Left lobe of liver (tissue), 2 donors: ENCODE measurements at regions not wholly inside any gene's neighbourhood (a gene's known extent, or its start where the extent isn't known, plus 50 kb on each side); places are given as distances from the start of the nearest gene placed in this dataset.

Source experiments
- ATAC-seq: fragments of 200-7000 bp; cut with Tn5 transposase; one replicate; pipeline ENCODE4 v1.9.1; 2020; ENCODE audit warnings: mild to moderate bottlenecking, moderate library complexity
- DNase-seq: peaks from one replicate; pipeline ENCODE4 v3.0.0-alpha.2; 2020; ENCODE audit warnings: low spot score
- donor health status: DM: no; HTN: no; CAD: no; lungs with moderate emphysema.
- donor health status: DM: no; HTN: yes; CAD: no.

GRCh38 chr2:226234187-226234586 is 565.4 kb downstream of the IRS1 start:
- no peak for DNase-seq
- ATAC-seq, result no peak

- no peak for ATAC-seq
- no peak for DNase-seq
Observed at GRCh38 chr2:226233388-226233787, 566.2 kb downstream of the IRS1 start.

DNA sequence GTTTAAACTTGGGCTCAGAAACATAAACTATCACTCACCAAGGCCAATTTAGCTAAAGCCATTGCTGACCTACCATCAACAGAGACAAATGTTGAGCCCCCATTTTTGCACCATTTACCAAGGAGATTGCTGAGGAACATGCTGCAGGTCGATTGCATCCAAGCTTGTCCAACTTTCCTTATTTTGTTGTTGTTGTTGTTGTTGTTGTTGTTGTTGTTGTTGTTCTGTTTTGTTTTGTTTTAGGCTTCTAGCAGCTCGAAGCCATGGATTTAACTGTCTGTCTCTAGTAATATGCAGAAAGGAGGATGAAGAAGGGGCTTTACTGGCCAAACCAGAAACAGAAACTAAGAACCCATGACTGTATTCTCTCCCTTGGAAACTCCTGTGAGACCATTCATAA is 571.5 kb downstream of the IRS1 start:
- DNase-seq (no peak), ATAC-seq (no peak)

DNA sequence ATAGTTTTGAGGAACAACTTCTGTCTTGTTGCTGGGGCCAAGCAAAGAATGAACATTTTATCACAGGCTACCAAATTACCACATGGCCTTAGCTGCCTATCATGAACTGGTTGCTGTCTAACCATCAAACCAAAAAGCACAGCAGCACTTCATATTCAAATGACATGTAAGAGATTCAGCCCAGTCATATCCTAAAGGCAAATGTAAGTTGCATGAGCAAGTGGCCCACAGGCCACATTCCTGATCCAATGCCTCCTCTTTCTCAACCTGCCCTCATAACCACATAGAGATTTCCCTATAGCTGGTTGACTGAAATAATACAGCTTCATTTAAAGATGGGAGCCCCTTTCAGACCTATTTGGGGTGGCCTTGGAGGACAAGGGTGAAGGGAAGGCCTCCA is 572.3 kb downstream of the IRS1 start:
- no peak for DNase-seq
- no peak for ATAC-seq

DNA sequence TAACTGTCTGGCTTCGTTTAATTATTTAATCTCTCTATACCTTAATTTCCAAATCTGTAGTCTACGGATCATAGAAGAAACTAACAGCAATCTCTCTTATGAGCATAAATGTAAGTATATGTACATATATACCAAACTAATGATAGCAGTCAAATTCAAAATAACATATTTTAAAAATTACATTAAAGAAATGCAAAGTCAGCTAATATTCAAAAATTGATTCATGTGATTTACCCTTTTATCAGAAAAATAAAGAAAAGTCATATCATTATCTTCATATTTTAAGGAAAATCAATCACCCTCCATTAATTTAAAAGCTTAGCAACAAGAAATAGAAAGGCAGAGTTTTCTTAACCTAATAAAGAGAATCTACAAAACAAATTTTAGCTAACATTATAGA is 575.9 kb downstream of the IRS1 start:
- DNase-seq, result no peak
- no peak for ATAC-seq

GRCh38 chr2:226220511-226220910 is 579.1 kb downstream of the IRS1 start:
- ATAC-seq (no peak), DNase-seq (no peak)

- no peak for ATAC-seq
Observed at GRCh38 chr2:226217191-226217590, 582.4 kb downstream of the IRS1 start.

DNA sequence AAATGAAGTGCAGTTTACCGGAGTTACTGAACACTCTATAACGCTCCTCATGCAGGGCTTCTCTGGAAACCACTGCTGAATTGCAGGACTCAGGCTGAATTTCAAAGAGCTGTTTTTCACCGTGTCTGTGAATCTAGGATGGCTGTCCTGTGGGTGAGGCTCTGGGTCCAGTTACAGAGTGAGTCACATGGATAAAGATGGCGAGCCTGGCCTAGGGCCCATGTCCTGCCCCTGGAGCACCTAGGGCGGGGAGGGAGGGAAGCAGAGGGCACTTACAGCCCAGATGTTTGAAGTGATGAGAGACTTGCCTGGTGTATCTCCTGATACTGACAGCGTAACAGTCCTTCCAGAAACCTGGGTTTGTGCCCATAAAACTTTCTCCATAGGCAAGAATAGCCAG is 583.0 kb downstream of the IRS1 start:
- ATAC-seq, result no peak
- DNase-seq, result no peak

More at GRCh38 chr2:226217191-226217590, 582.4 kb downstream of the IRS1 start:
- DNase-seq, result no peak

- DNase-seq (peak; percentile 68), ATAC-seq (peak; percentile 99)
Observed at GRCh38 chr2:226215902-226216503, 583.6 kb downstream of the IRS1 start.

GRCh38 chr2:226213717-226214116 is 585.9 kb downstream of the IRS1 start:
- no peak for ATAC-seq
- DNase-seq, result no peak

GRCh38 chr2:226211439-226211838 is 588.2 kb downstream of the IRS1 start:
- DNase-seq, result no peak

GRCh38 chr2:226208726-226209125 is 590.9 kb downstream of the IRS1 start:
- no peak for ATAC-seq
- no peak for DNase-seq

More at GRCh38 chr2:226211439-226211838, 588.2 kb downstream of the IRS1 start:
- ATAC-seq, result no peak

GRCh38 chr2:226207671-226208070 is 591.9 kb downstream of the IRS1 start:
- ATAC-seq (no peak), DNase-seq (no peak)

GRCh38 chr2:226199555-226199954 is 600.1 kb downstream of the IRS1 start:
- ATAC-seq, result no peak

GRCh38 chr2:226198956-226199355 is 600.7 kb downstream of the IRS1 start:
- no peak for ATAC-seq
- no peak for DNase-seq

More at GRCh38 chr2:226199555-226199954, 600.1 kb downstream of the IRS1 start:
- DNase-seq, result no peak

GRCh38 chr2:226190479-226191252 is 609.0 kb downstream of the IRS1 start:
- ATAC-seq (no peak), DNase-seq (no peak)

GRCh38 chr2:226189061-226189460 is 610.6 kb downstream of the IRS1 start:
- ATAC-seq (no peak), DNase-seq (no peak)

GRCh38 chr2:226187616-226188015 is 612.0 kb downstream of the IRS1 start:
- DNase-seq (no peak), ATAC-seq (no peak)

- ATAC-seq, result no peak
Observed at GRCh38 chr2:226187156-226187555, 612.5 kb downstream of the IRS1 start.

DNA sequence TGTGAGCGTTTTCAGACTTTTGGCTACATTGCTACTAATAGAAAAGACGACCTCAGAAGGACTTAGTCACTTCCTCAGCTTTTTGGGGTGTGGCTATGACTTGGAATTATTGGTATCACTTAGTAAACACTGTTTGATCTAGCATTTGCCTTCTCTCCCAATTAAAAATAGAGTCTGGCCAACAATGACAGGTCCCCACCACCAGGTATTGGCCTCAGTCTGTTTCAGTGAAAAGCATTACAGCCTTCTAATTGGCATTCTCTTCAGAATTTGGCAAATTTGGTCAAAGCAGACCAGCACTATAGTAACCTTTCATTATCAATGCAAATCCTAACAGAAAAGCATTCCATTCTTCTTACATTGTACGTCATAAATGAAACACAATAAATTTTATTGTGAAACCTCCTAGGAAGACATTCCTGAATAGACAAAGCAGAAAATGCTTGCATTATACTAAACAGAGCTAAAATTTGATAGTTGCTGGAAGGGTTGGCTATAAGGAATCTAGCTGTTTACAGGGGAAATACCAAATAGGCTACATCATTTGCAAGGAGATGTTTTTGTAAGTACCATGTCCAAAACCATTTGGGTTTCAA is 613.9 kb downstream of the IRS1 start:
- DNase-seq (no peak), ATAC-seq (no peak)

More at GRCh38 chr2:226187156-226187555, 612.5 kb downstream of the IRS1 start:
- DNase-seq, result no peak

GRCh38 chr2:226184940-226185615 is 614.5 kb downstream of the IRS1 start:
- DNase-seq, result no peak

GRCh38 chr2:226184540-226184939 is 615.1 kb downstream of the IRS1 start:
- DNase-seq, result no peak
- no peak for ATAC-seq

More at GRCh38 chr2:226184940-226185615, 614.5 kb downstream of the IRS1 start:
- no peak for ATAC-seq
